GM12878 (cell line): ENCODE measurements at regions not wholly inside any gene's neighbourhood (a gene's known extent, or its start where the extent isn't known, plus 50 kb on each side); places are given as distances from the start of the nearest gene placed in this dataset.

Experiments
- ATAC-seq: fragments of 200-7000 bp; cut with Tn5 transposase; 3 replicates; pipeline ENCODE4 v1.9.1; 2020; ENCODE audit warnings: mild to moderate bottlenecking, moderate library complexity
- BruUV-seq: library from RNA; stranded (reverse); fragments of 400-500 nt; replicated peaks from 2 replicates; lab custom pipeline; 2021; lab: Mats Ljungman, UMichigan
- CTCF ChIA-PET: fragments of 300-600 bp; sonication (Branson Sonifier 250); formaldehyde crosslinking; extraction: SDS; loops from one replicate; lab custom pipeline; 2021; ENCODE audit warnings: inconsistent platforms; lab: Yijun Ruan, JAX
- POLR2A ChIA-PET: fragments of 350-600 bp; formaldehyde crosslinking; extraction: SDS; loops from one replicate; lab custom pipeline; 2021; ENCODE audit warnings: inconsistent platforms; lab: Charles Lee
- RAD21 ChIA-PET: fragments of 300-600 bp; sonication (Branson Sonifier 250); formaldehyde crosslinking; loops from one replicate; lab custom pipeline; 2023; ENCODE audit warnings: antibody characterized with exemption; ENCODE audit not compliant: unreplicated experiment; lab: Charles Lee
- SMC1A ChIA-PET: fragments of 300-600 bp; sonication (Branson Sonifier 250); formaldehyde crosslinking; loops from one replicate; lab custom pipeline; 2023; ENCODE audit not compliant: unreplicated experiment, uncharacterized antibody; lab: Charles Lee
- DNase-seq: peaks from one replicate; pipeline ENCODE4 v3.0.0-alpha.2; 2011; ENCODE audit warnings: low read depth, low spot score
- FAIRE-seq: peaks from 3 replicates; lab custom pipeline; 2011; peaks lifted over from hg19 to GRCh38; lab: Jason Lieb, UNC
- H2AFZ ChIP-seq: 2 replicates; pipeline ENCODE4 v1.6.0; 2011; ENCODE audit warnings: low read depth, low read length, control low read depth; ENCODE audit not compliant: control insufficient read depth
- H3K27ac ChIP-seq: 2 replicates; pipeline ENCODE4 v1.5.1; 2011; ENCODE audit warnings: control low read depth; ENCODE audit not compliant: control insufficient read depth, insufficient read depth
- H3K27me3 ChIP-seq, 2 experiments: replicated peaks in 1 of 2; 2 replicates each; pipeline versions ENCODE4 v1.6.0 to v1.6.1; 2011; ENCODE audit warnings: low read length in 1 of 2; ENCODE audit not compliant: control insufficient read depth in 2 of 2, insufficient read depth in 2 of 2
- H3K36me3 ChIP-seq, 2 experiments: 2 replicates each; pipeline ENCODE4 v1.5.1; 2011; ENCODE audit warnings: low read length in 1 of 2; ENCODE audit not compliant: control insufficient read depth in 2 of 2, insufficient read depth in 2 of 2
- H3K4me1 ChIP-seq: 2 replicates; pipeline ENCODE4 v1.6.1; 2011; ENCODE audit warnings: mild to moderate bottlenecking, low read length, moderate library complexity, mixed read lengths; ENCODE audit not compliant: control insufficient read depth, insufficient read depth
- H3K4me2 ChIP-seq: 2 replicates; pipeline ENCODE4 v1.6.0; 2011; ENCODE audit warnings: control low read depth; ENCODE audit not compliant: control insufficient read depth, insufficient read depth
- H3K4me3 ChIP-seq: fragments of 200-600 bp; sonication (generic); 2 replicates; pipeline ENCODE4 v1.5.1; 2016
- H3K79me2 ChIP-seq: 2 replicates; pipeline ENCODE4 v1.6.0; 2011; ENCODE audit warnings: low read length; ENCODE audit not compliant: control insufficient read depth, insufficient read depth
- H3K9ac ChIP-seq: 2 replicates; pipeline ENCODE4 v1.8.0; 2011; ENCODE audit warnings: low read length, control low read depth, mixed read lengths; ENCODE audit not compliant: control insufficient read depth, insufficient read depth
- H3K9me3 ChIP-seq: replicated peaks from 3 replicates; pipeline ENCODE4 v1.5.1; 2011; ENCODE audit warnings: mild to moderate bottlenecking, low read length; ENCODE audit not compliant: control insufficient read depth, insufficient read depth
- H4K20me1 ChIP-seq: 2 replicates; pipeline ENCODE4 v1.6.0; 2011; ENCODE audit not compliant: control insufficient read depth, insufficient read depth
- BACH1 ChIP-seq: fragments of 450-650 bp; IDR thresholded peaks from 2 replicates; pipeline ENCODE4 v1.6.1; 2017; ENCODE audit warnings: mild to moderate bottlenecking, borderline replicate concordance
- CHD2 ChIP-seq: IDR thresholded peaks from 2 replicates; pipeline ENCODE4 v1.6.1; 2011; ENCODE audit warnings: low read depth, low read length, improper control_type of control experiment, borderline replicate concordance
- DPF2 ChIP-seq: fragments of 450-650 bp; IDR thresholded peaks from 2 replicates; pipeline ENCODE4 v1.6.1; 2017; ENCODE audit warnings: mild to moderate bottlenecking
- E2F4 ChIP-seq: IDR thresholded peaks from 2 replicates; pipeline ENCODE4 v1.6.1; 2012; ENCODE audit warnings: low read depth, low read length, improper control_type of control experiment
- E2F8 ChIP-seq: fragments of 450-650 bp; IDR thresholded peaks from 2 replicates; pipeline ENCODE4 v1.6.1; 2018; ENCODE audit warnings: mild to moderate bottlenecking, low read depth, moderate library complexity; ENCODE audit not compliant: partially characterized antibody
- ESRRA ChIP-seq: IDR thresholded peaks from 2 replicates; pipeline ENCODE4 v1.6.1; 2012; ENCODE audit warnings: mild to moderate bottlenecking, low read length, improper control_type of control experiment
- IKZF2 ChIP-seq, 2 experiments: fragments of 450-650 bp; IDR thresholded peaks; 2 replicates each; pipeline ENCODE4 v1.6.1; 2017; ENCODE audit warnings: mild to moderate bottlenecking in 2 of 2, moderate library complexity in 2 of 2
- LARP7 ChIP-seq: fragments of 450-650 bp; IDR thresholded peaks from 2 replicates; pipeline ENCODE4 v1.6.1; 2017; ENCODE audit warnings: mild to moderate bottlenecking
- MAX ChIP-seq: IDR thresholded peaks from 2 replicates; pipeline ENCODE4 v1.6.1; 2012; ENCODE audit warnings: low read depth, low read length, improper control_type of control experiment
- NR2C1 ChIP-seq: fragments of 450-650 bp; IDR thresholded peaks from 2 replicates; pipeline ENCODE4 v1.6.1; 2017; ENCODE audit warnings: antibody characterized with exemption, mild to moderate bottlenecking, moderate library complexity
- PAX8 ChIP-seq: fragments of 450-650 bp; IDR thresholded peaks from 2 replicates; pipeline ENCODE4 v1.6.1; 2017; ENCODE audit warnings: mild to moderate bottlenecking, moderate library complexity
- RFX5 ChIP-seq: IDR thresholded peaks from 2 replicates; pipeline ENCODE4 v1.6.1; 2011; ENCODE audit warnings: low read depth, low read length, improper control_type of control experiment
- SIX5 ChIP-seq: IDR thresholded peaks from 2 replicates; pipeline ENCODE4 v1.6.1; 2011; ENCODE audit warnings: mild to moderate bottlenecking, low read depth, low read length, moderate library complexity; ENCODE audit not compliant: severe bottlenecking
- SREBF1 ChIP-seq: IDR thresholded peaks from 2 replicates; pipeline ENCODE4 v1.6.1; 2012; ENCODE audit warnings: mild to moderate bottlenecking, low read length
- SREBF2 ChIP-seq: IDR thresholded peaks from 2 replicates; pipeline ENCODE4 v1.6.1; 2012; ENCODE audit warnings: mild to moderate bottlenecking, low read length
- TAF1 ChIP-seq: IDR thresholded peaks from 2 replicates; pipeline ENCODE4 v1.6.1; 2011; ENCODE audit warnings: mild to moderate bottlenecking, low read depth, low read length, borderline replicate concordance
- TCF12 ChIP-seq: IDR thresholded peaks from 2 replicates; pipeline ENCODE4 v1.6.1; 2011; ENCODE audit warnings: low read depth, mild to moderate bottlenecking, low read length
- ZZZ3 ChIP-seq: IDR thresholded peaks from 2 replicates; pipeline ENCODE4 v1.6.1; 2011; ENCODE audit warnings: low read depth; ENCODE audit not compliant: control insufficient read depth, insufficient read length
- WGBS: methylation state at CpG from one replicate; pipeline ENCODE4 v1.1.6; 2016; ENCODE audit warnings: low lambda C conversion rate; ENCODE audit not compliant: insufficient replicate concordance, insufficient coverage; ENCODE audit errors: missing lambda C conversion rate; 5-methylcytosine and 5-hydroxymethylcytosine counted together
- in situ Hi-C: fragments of 300-500 bp; cut with MboI; formaldehyde crosslinking; loops from 9 replicates; pipeline ENCODE4 v1.14.3; 2018; ENCODE audit warnings: mixed read lengths
- intact Hi-C: fragments of 100-400 bp; cut with micrococcal nuclease; formaldehyde crosslinking; loops from one replicate; pipeline ENCODE4 v1.14.2; 2022; ENCODE audit not compliant: unreplicated experiment

DNA sequence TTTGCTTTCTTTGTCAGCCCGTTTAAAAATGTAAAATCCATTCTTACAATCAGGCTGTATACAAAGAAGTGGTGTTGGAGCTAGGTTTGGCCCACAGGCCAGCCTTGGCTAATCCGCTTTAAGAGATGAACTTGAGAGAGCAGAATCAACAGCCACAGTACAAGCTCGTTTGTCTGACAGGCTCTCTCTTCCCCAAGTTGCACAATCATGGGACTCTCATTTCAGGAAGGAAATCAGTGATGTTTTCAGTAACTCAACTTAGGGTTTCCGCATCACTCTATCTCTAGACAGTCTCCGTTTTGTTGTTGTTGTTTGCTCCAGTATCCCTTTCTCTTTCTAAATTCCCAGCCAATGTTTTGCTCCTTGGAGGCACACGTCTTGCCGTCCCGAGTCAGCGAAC lies 582.0 kb upstream of the MKI67 start:
- FAIRE-seq (no peak), DNase-seq (no peak), ATAC-seq (no peak)
- intact Hi-C loops (no loop called here), in situ Hi-C loops (no loop called here)
- H3K4me2 ChIP-seq = no peak overlapping the region
- no peak overlapping the region for H3K27ac ChIP-seq
- H3K4me1 ChIP-seq = no peaks in the 10 kb centered on the region
- POLR2A ChIA-PET = no interaction called here
- TF ChIP-seq PAX8 = no peak
- no peak for TF ChIP-seq SREBF2
- TF ChIP-seq RFX5 = no peak
- TF ChIP-seq LARP7 = no peak
- TF ChIP-seq TAF1 = no peak
- TF ChIP-seq CHD2 = no peak
- no peak for TF ChIP-seq IKZF2 (IDR thresholded peaks at IDR 0.05)
- no peak for TF ChIP-seq E2F4
- no peaks in the 10 kb centered on the region for H3K27me3 ChIP-seq
- CTCF ChIA-PET = no interaction called here
- WGBS = 22% methylated on average over 8 of the region's 9 CpGs
- H3K9me3 ChIP-seq = no peaks in the 10 kb centered on the region
- no peaks in the 10 kb centered on the region for H3K36me3 ChIP-seq
- SMC1A ChIA-PET = no interaction called here
- no peak overlapping the region for H3K4me3 ChIP-seq
- no peak overlapping the region for H2AFZ ChIP-seq
- no peaks in the 10 kb centered on the region for H3K79me2 ChIP-seq
- BruUV-seq = no TSS peak
- no peak overlapping the region for H3K9ac ChIP-seq
- RAD21 ChIA-PET = no interaction called here
- H4K20me1 ChIP-seq = no peaks in the 10 kb centered on the region

GRCh38 chr10:128709686-128710085 lies 583.5 kb upstream of the MKI67 start:
- in situ Hi-C loops = no loop called here
- H3K27me3 ChIP-seq = no peaks in the 10 kb centered on the region
- DNase-seq (no peak), ATAC-seq (no peak), FAIRE-seq (no peak)
- no peak overlapping the region for H3K27ac ChIP-seq
- BruUV-seq = no TSS peak
- H3K4me2 ChIP-seq = no peak overlapping the region
- ChIA-PET POLR2A (no interaction called here), SMC1A (no interaction called here), CTCF (no interaction called here), RAD21 (no interaction called here)
- intact Hi-C loops = no loop called here
- no peak overlapping the region for H3K9ac ChIP-seq
- H3K4me3 ChIP-seq = no peak overlapping the region
- H3K4me1 ChIP-seq = no peaks in the 10 kb centered on the region
- no peak overlapping the region for H2AFZ ChIP-seq
- H3K36me3 ChIP-seq = no peaks in the 10 kb centered on the region
- H3K9me3 ChIP-seq = no peaks in the 10 kb centered on the region
- no peaks in the 10 kb centered on the region for H3K79me2 ChIP-seq
- 59% methylated on average over 12 of the region's 12 CpGs for WGBS
- no peaks in the 10 kb centered on the region for H4K20me1 ChIP-seq
- TF ChIP-seq ESRRA (no peak), DPF2 (no peak), BACH1 (no peak), ZZZ3 (no peak), SREBF1 (no peak), TAF1 (no peak), E2F8 (no peak), MAX (no peak), SIX5 (no peak), TCF12 (no peak), NR2C1 (no peak)
